ENCODE measurements at regions not wholly inside any gene's neighbourhood (a gene's known extent, or its start where the extent isn't known, plus 50 kb on each side); places are given as distances from the start of the nearest gene placed in this dataset.

- DNase-seq (ENCODE audit: low spot score) = no peak
- TF ChIP-seq CTCF (IDR thresholded peaks at IDR 0.05) = no peak
- H3K9me3 Mint-ChIP-seq (ENCODE audit: low read depth) = peaks cover 2% of the 10 kb centered on the region
- no peaks in the 10 kb centered on the region for H3K36me3 Mint-ChIP-seq (ENCODE audit: low read depth)
- H3K4me1 Mint-ChIP-seq (ENCODE audit: low read depth) = peaks cover 25% of the 10 kb centered on the region
- peak overlapping the region; percentile 75 for H3K27ac Mint-ChIP-seq (ENCODE audit: unreplicated experiment)
- H3K27me3 Mint-ChIP-seq (ENCODE audit: low read depth) = no peaks in the 10 kb centered on the region
- H3K4me3 Mint-ChIP-seq (ENCODE audit: unreplicated experiment) = no peak overlapping the region
Measured at GRCh38 chr3:178072391-178073305, 463.6 kb upstream of the KCNMB2 start.

GRCh38 chr3:178073366-178073765 lies 462.9 kb upstream of the KCNMB2 start:
- Mint-ChIP-seq H3K27ac (ENCODE audit: unreplicated experiment) (peak overlapping the region; percentile 14), H3K4me3 (ENCODE audit: unreplicated experiment) (no peak overlapping the region), H3K36me3 (ENCODE audit: low read depth) (no peaks in the 10 kb centered on the region)

GRCh38 chr3:178075344-178075743 lies 460.9 kb upstream of the KCNMB2 start:
- Mint-ChIP-seq H3K27ac (ENCODE audit: unreplicated experiment) (no peak overlapping the region), H3K4me3 (ENCODE audit: unreplicated experiment) (no peak overlapping the region), H3K36me3 (ENCODE audit: low read depth) (no peaks in the 10 kb centered on the region), H3K9me3 (ENCODE audit: low read depth) (no peaks in the 10 kb centered on the region), H3K27me3 (ENCODE audit: low read depth) (no peaks in the 10 kb centered on the region), H3K4me1 (ENCODE audit: low read depth) (peaks cover 46% of the 10 kb centered on the region)
- no peak for DNase-seq (ENCODE audit: low spot score)
- TF ChIP-seq CTCF (IDR thresholded peaks at IDR 0.05) = no peak

More at GRCh38 chr3:178073366-178073765, 462.9 kb upstream of the KCNMB2 start:
- Mint-ChIP-seq H3K4me1 (ENCODE audit: low read depth) (peaks cover 28% of the 10 kb centered on the region), H3K27me3 (ENCODE audit: low read depth) (no peaks in the 10 kb centered on the region), H3K9me3 (ENCODE audit: low read depth) (peaks cover 2% of the 10 kb centered on the region)
- DNase-seq (ENCODE audit: low spot score) = no peak
- TF ChIP-seq CTCF (IDR thresholded peaks at IDR 0.05) = no peak

- no peak overlapping the region for H3K4me3 Mint-ChIP-seq (ENCODE audit: unreplicated experiment)
- TF ChIP-seq CTCF (IDR thresholded peaks at IDR 0.05) = no peak
- H3K27ac Mint-ChIP-seq (ENCODE audit: unreplicated experiment) = peak overlapping the region; percentile 82
- no peak for DNase-seq (ENCODE audit: low spot score)
- peaks cover 3% of the 10 kb centered on the region for H3K9me3 Mint-ChIP-seq (ENCODE audit: low read depth)
- H3K27me3 Mint-ChIP-seq (ENCODE audit: low read depth) = no peaks in the 10 kb centered on the region
- H3K4me1 Mint-ChIP-seq (ENCODE audit: low read depth) = peaks cover 54% of the 10 kb centered on the region
- no peaks in the 10 kb centered on the region for H3K36me3 Mint-ChIP-seq (ENCODE audit: low read depth)
Measured at GRCh38 chr3:178078953-178079352, 457.3 kb upstream of the KCNMB2 start.

GRCh38 chr3:178079966-178080365 lies 456.3 kb upstream of the KCNMB2 start:
- Mint-ChIP-seq H3K4me3 (ENCODE audit: unreplicated experiment) (no peak overlapping the region), H3K36me3 (ENCODE audit: low read depth) (no peaks in the 10 kb centered on the region), H3K4me1 (ENCODE audit: low read depth) (peaks cover 64% of the 10 kb centered on the region), H3K27ac (ENCODE audit: unreplicated experiment) (peak overlapping the region; percentile 69), H3K9me3 (ENCODE audit: low read depth) (peaks cover 3% of the 10 kb centered on the region), H3K27me3 (ENCODE audit: low read depth) (no peaks in the 10 kb centered on the region)
- DNase-seq (ENCODE audit: low spot score) = no peak
- TF ChIP-seq CTCF (IDR thresholded peaks at IDR 0.05) = no peak

Measured in chondrocyte (in vitro differentiated cells).